ENCODE measurements at regions not wholly inside any gene's neighbourhood (a gene's known extent, or its start where the extent isn't known, plus 50 kb on each side); places are given as distances from the start of the nearest gene placed in this dataset.

GRCh38 chrX:126395909-126396308 is 156.7 kb downstream of the DCAF12L1 start:
- TF ChIP-seq CTCF (conservative IDR thresholded peaks at IDR 0.05): no peak
- TF ChIP-seq ZFX (IDR thresholded peaks at IDR 0.05): no peak
